H9 (cell line): ENCODE measurements at regions not wholly inside any gene's neighbourhood (a gene's known extent, or its start where the extent isn't known, plus 50 kb on each side); places are given as distances from the start of the nearest gene placed in this dataset.

Experiments
- DNase-seq: peaks from one replicate; pipeline ENCODE4 v3.0.0-alpha.2; 2017
- H2AFZ ChIP-seq: one replicate; pipeline ENCODE4 v1.6.1; 2013; ENCODE audit warnings: mild to moderate bottlenecking, low read length, control low read depth, moderate library complexity
- H2AK5ac ChIP-seq: 2 replicates; pipeline ENCODE4 v1.6.1; 2013; ENCODE audit warnings: low read length, control low read depth, mixed read lengths; ENCODE audit not compliant: insufficient read length
- H2BK120ac ChIP-seq: one replicate; pipeline ENCODE4 v1.6.1; 2013; ENCODE audit warnings: low read depth, mild to moderate bottlenecking, low read length, control low read depth, inconsistent platforms; ENCODE audit not compliant: poor library complexity, severe bottlenecking
- H2BK12ac ChIP-seq: 2 replicates; pipeline ENCODE4 v1.6.1; 2013; ENCODE audit warnings: low read length, control low read depth, mixed read lengths, low read depth; ENCODE audit not compliant: insufficient read length
- H2BK15ac ChIP-seq: 2 replicates; pipeline ENCODE4 v1.6.1; 2013; ENCODE audit warnings: low read depth, low read length, control low read depth
- H2BK20ac ChIP-seq: one replicate; pipeline ENCODE4 v1.6.1; 2013; ENCODE audit warnings: low read depth, mild to moderate bottlenecking, low read length, control low read depth, inconsistent platforms; ENCODE audit not compliant: poor library complexity, severe bottlenecking
- H2BK5ac ChIP-seq: 2 replicates; pipeline ENCODE4 v1.6.1; 2013; ENCODE audit warnings: low read length, control low read depth, mixed read lengths; ENCODE audit not compliant: insufficient read length
- H3K14ac ChIP-seq: 2 replicates; pipeline ENCODE4 v1.6.1; 2013; ENCODE audit warnings: low read length, control low read depth; ENCODE audit not compliant: insufficient read depth
- H3K18ac ChIP-seq: 2 replicates; pipeline ENCODE4 v1.6.1; 2013; ENCODE audit warnings: low read depth, mild to moderate bottlenecking, mixed read lengths, low read length, control low read depth; ENCODE audit not compliant: insufficient read length
- H3K23ac ChIP-seq: 2 replicates; pipeline ENCODE4 v1.6.1; 2013; ENCODE audit warnings: low read length, control low read depth, mixed read lengths, low read depth; ENCODE audit not compliant: insufficient read length
- H3K23me2 ChIP-seq: 2 replicates; pipeline ENCODE4 v1.6.1; 2013; ENCODE audit warnings: low read depth, mild to moderate bottlenecking, mixed read lengths, low read length, control low read depth; ENCODE audit not compliant: insufficient read length, poor library complexity, severe bottlenecking
- H3K27ac ChIP-seq: 2 replicates; pipeline ENCODE4 v1.5.1; 2013; ENCODE audit warnings: low read length, control low read depth, mixed read lengths, low read depth; ENCODE audit not compliant: insufficient read length
- H3K27me3 ChIP-seq: 2 replicates; pipeline ENCODE4 v1.6.1; 2013; ENCODE audit warnings: low read length, control low read depth, inconsistent platforms; ENCODE audit not compliant: insufficient read depth
- H3K4ac ChIP-seq: 2 replicates; pipeline ENCODE4 v1.6.1; 2013; ENCODE audit warnings: low read depth, mild to moderate bottlenecking, control low read depth, inconsistent platforms, low read length, moderate library complexity
- H3K4me1 ChIP-seq: 2 replicates; pipeline ENCODE4 v1.6.1; 2013; ENCODE audit warnings: low read length, control low read depth, inconsistent platforms; ENCODE audit not compliant: insufficient read depth
- H3K4me2 ChIP-seq: 2 replicates; pipeline ENCODE4 v1.6.1; 2013; ENCODE audit warnings: low read length, control low read depth, mixed read lengths; ENCODE audit not compliant: insufficient read length, insufficient read depth
- H3K56ac ChIP-seq: 2 replicates; pipeline ENCODE4 v1.6.1; 2013; ENCODE audit warnings: low read depth, mild to moderate bottlenecking, mixed read lengths, low read length, control low read depth; ENCODE audit not compliant: insufficient read length
- H3K79me1 ChIP-seq: 2 replicates; pipeline ENCODE4 v1.6.1; 2013; ENCODE audit warnings: low read depth, mild to moderate bottlenecking, moderate library complexity, low read length, control low read depth, inconsistent platforms; ENCODE audit not compliant: insufficient read depth, poor library complexity, severe bottlenecking
- H3K79me2 ChIP-seq: 2 replicates; pipeline ENCODE4 v1.6.1; 2013; ENCODE audit warnings: low read length, control low read depth, inconsistent platforms; ENCODE audit not compliant: insufficient read depth
- H3K9ac ChIP-seq: 2 replicates; pipeline ENCODE4 v1.6.1; 2013; ENCODE audit warnings: low read length, control low read depth, mixed read lengths; ENCODE audit not compliant: insufficient read length; ENCODE audit errors: extremely low read depth
- H3K9me3 ChIP-seq: one replicate; pipeline ENCODE4 v1.6.1; 2013; ENCODE audit warnings: low read depth, low read length, inconsistent platforms; ENCODE audit not compliant: control insufficient read depth
- H3T11ph ChIP-seq: one replicate; pipeline ENCODE4 v1.6.1; 2013; ENCODE audit warnings: mild to moderate bottlenecking, low read length, control low read depth, inconsistent platforms
- H4K20me1 ChIP-seq: one replicate; pipeline ENCODE4 v1.6.1; 2013; ENCODE audit not compliant: control insufficient read depth, insufficient read length, insufficient read depth
- H4K5ac ChIP-seq: 2 replicates; pipeline ENCODE4 v1.6.1; 2013; ENCODE audit warnings: low read depth, mild to moderate bottlenecking, mixed read lengths, low read length, control low read depth; ENCODE audit not compliant: insufficient read length
- H4K8ac ChIP-seq: replicated peaks from 2 replicates; pipeline ENCODE4 v1.6.1; 2013; ENCODE audit warnings: low read length, control low read depth, mixed read lengths, low read depth; ENCODE audit not compliant: insufficient read length
- H4K91ac ChIP-seq: 2 replicates; pipeline ENCODE4 v1.6.1; 2013; ENCODE audit warnings: low read depth, mild to moderate bottlenecking, moderate library complexity, mixed read lengths, low read length, control low read depth; ENCODE audit not compliant: insufficient read length
- H3K27ac Mint-ChIP-seq, 3 experiments: 2 replicates in 2 of 3; 3 replicates in 1 of 3; pipeline ENCODE4 v1.8.0; 2020 to 2021; ENCODE audit warnings: mixed read lengths in 3 of 3, mild to moderate bottlenecking in 1 of 3, moderate library complexity in 1 of 3
- H3K27me3 Mint-ChIP-seq: 2 replicates; pipeline ENCODE4 v1.8.0; 2021; ENCODE audit warnings: low read depth, mild to moderate bottlenecking, moderate library complexity, mixed read lengths
- H3K36me3 Mint-ChIP-seq, 3 experiments: 2 replicates in 2 of 3; 3 replicates in 1 of 3; pipeline ENCODE4 v1.8.0; 2020 to 2021; ENCODE audit warnings: low read depth in 3 of 3, mixed read lengths in 3 of 3; ENCODE audit not compliant: insufficient read depth in 1 of 3
- H3K4me1 Mint-ChIP-seq, 2 experiments: 2 replicates each; pipeline ENCODE4 v1.8.0; 2020; ENCODE audit warnings: mixed read lengths in 2 of 2
- H3K4me3 Mint-ChIP-seq, 2 experiments: 2 replicates in 1 of 2; 3 replicates in 1 of 2; pipeline ENCODE4 v1.8.0; 2020 to 2021; ENCODE audit warnings: mild to moderate bottlenecking in 2 of 2, mixed read lengths in 2 of 2, moderate library complexity in 1 of 2
- H3K9me3 Mint-ChIP-seq, 2 experiments: 2 replicates in 1 of 2; 3 replicates in 1 of 2; pipeline ENCODE4 v1.8.0; 2020; ENCODE audit warnings: mild to moderate bottlenecking in 2 of 2, mixed read lengths in 2 of 2, moderate library complexity in 1 of 2
- CTCF ChIP-seq: fragments of 200-600 bp; sonication (generic); conservative IDR thresholded peaks from 3 replicates; pipeline ENCODE4 v1.8.0; 2021; ENCODE audit warnings: antibody characterized with exemption, mild to moderate bottlenecking

GRCh38 chrX:76509775-76510174 lies 82.3 kb downstream of the MAGEE1 start:
- Histone ChIP-seq H3K9me3 (peaks cover 56% of the 10 kb centered on the region), H2BK5ac (no peak overlapping the region), H3K4ac (no peak overlapping the region), H3K79me2 (no peaks in the 10 kb centered on the region), H3K18ac (no peak overlapping the region), H2BK15ac (no peak overlapping the region), H4K20me1 (no peaks in the 10 kb centered on the region), H2AFZ (no peak overlapping the region), H2AK5ac (no peak overlapping the region), H3K23ac (no peak overlapping the region), H3T11ph (no peak overlapping the region), H3K14ac (no peak overlapping the region), H2BK120ac (no peak overlapping the region), H3K23me2 (no peaks in the 10 kb centered on the region), H2BK20ac (no peak overlapping the region), H3K56ac (no peak overlapping the region), H3K79me1 (no peaks in the 10 kb centered on the region), H3K4me1 (no peaks in the 10 kb centered on the region), H3K4me2 (no peak overlapping the region), H3K9ac (no peak overlapping the region), H4K8ac (no peak overlapping the region), H3K27ac (no peak overlapping the region), H3K27me3 (no peaks in the 10 kb centered on the region), H4K5ac (no peak overlapping the region), H4K91ac (no peak overlapping the region), H2BK12ac (no peak overlapping the region)
- H3K36me3 Mint-ChIP-seq, result peaks cover 0 to 6% (median 0%) of the 10 kb centered on the region in 3 experiments; a peak in 3 of 7 replicates
- TF ChIP-seq CTCF, result no peak
- no peaks in the 10 kb centered on the region for H3K4me1 Mint-ChIP-seq
- peaks cover 73 to 95% of the 10 kb centered on the region in 2 experiments for H3K9me3 Mint-ChIP-seq
- DNase-seq, result no peak
- no peak overlapping the region for H3K27ac Mint-ChIP-seq
- no peaks in the 10 kb centered on the region; the same call in 1 of the 2 replicates for H3K27me3 Mint-ChIP-seq
- H3K4me3 Mint-ChIP-seq, result no peak overlapping the region
